Choroid plexus epithelial cell (primary cell): ENCODE measurements at regions not wholly inside any gene's neighbourhood (a gene's known extent, or its start where the extent isn't known, plus 50 kb on each side); places are given as distances from the start of the nearest gene placed in this dataset.

ENCODE experiments used
- DNase-seq: peaks from one replicate; pipeline ENCODE4 v3.0.0-alpha.2; 2010; ENCODE audit warnings: low read depth
- H3K4me3 ChIP-seq: 2 replicates; pipeline ENCODE4 v1.5.1; 2011; ENCODE audit warnings: low read depth, mild to moderate bottlenecking, control low read depth, low read length, moderate library complexity
- TF ChIP-seq, protein P1 (sequence below): conservative IDR thresholded peaks from 2 replicates; pipeline ENCODE4 v1.5.1; 2011; ENCODE audit warnings: low read depth, mild to moderate bottlenecking, control low read depth, inconsistent platforms, low read length, moderate library complexity

DNA sequence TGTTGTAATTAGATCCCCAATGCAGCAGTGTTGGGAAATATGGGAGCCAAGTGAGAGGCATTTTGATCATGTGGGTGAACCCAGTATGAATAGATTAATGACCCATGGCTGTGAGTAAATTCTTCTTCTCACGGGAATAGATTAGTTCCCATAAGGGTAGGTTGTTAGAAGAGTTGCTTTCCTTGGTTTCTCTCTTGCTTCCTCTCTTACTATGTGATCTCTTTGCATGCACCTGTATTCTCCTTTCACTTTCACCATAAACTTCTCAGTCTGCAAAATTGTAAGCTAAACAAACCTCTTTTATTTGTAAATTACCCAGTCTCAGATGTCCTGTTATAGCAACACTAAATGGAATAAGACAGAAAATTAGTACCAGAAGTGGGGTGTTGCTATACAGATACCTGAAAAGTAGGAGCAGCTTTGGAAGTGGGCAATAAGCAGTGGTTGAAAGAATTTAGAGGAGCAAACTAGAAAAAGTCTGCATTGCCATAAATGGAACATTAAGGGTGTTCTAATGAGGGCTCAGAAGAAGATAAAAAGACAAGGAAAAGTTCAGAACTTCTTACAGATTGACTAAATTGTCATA is 1090.0 kb upstream of the ARRDC3 start:
- TF ChIP-seq, protein P1, sequence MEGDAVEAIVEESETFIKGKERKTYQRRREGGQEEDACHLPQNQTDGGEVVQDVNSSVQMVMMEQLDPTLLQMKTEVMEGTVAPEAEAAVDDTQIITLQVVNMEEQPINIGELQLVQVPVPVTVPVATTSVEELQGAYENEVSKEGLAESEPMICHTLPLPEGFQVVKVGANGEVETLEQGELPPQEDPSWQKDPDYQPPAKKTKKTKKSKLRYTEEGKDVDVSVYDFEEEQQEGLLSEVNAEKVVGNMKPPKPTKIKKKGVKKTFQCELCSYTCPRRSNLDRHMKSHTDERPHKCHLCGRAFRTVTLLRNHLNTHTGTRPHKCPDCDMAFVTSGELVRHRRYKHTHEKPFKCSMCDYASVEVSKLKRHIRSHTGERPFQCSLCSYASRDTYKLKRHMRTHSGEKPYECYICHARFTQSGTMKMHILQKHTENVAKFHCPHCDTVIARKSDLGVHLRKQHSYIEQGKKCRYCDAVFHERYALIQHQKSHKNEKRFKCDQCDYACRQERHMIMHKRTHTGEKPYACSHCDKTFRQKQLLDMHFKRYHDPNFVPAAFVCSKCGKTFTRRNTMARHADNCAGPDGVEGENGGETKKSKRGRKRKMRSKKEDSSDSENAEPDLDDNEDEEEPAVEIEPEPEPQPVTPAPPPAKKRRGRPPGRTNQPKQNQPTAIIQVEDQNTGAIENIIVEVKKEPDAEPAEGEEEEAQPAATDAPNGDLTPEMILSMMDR = no peak
- no peak overlapping the region for H3K4me3 ChIP-seq
- DNase-seq = no peak

- H3K4me3 ChIP-seq = no peak overlapping the region
- TF ChIP-seq, protein P1 = no peak
- no peak for DNase-seq
These were observed 1088.7 kb upstream of the ARRDC3 start for GRCh38 chr5:92471861-92472260.

DNA sequence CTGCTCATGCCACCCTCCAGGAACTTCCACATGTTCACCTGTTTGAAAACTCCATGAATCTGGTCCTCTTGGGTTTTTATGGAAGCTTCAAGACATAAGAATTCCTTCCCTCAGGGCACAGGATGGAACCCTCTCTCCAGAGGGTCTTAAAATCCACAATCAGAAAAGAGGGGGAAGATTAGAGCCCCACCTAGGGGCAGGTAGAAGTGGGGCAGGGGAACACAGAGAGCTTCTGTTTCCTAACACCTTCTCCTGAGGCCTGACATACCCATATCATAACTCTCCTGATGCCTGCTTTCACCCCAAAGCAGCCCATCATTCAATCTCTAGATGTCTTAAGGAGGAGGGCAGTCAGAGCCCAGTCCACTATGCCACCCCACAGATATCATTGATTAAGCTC is 1087.7 kb upstream of the ARRDC3 start:
- no peak overlapping the region for H3K4me3 ChIP-seq
- TF ChIP-seq, protein P1 = peak; percentile 7
- DNase-seq = no peak

DNA sequence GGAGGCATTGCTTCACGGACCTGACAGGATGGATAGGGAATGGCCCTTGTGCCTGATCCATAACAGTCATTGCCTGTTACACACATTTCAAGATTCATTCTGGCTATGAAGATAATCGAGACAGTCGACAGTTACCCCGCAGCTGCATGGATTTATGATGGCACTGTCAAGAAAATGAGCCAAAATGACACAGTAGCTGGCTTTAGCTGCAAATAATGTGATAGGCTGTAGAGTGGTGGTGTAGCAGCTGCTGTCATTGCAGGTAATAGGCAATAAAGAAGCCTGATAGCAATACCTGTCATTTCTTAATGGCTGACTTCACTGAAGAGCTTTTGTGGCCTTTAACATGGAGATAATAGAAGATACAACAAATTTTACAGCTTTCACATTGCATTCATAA is 1085.2 kb upstream of the ARRDC3 start:
- DNase-seq = no peak
- TF ChIP-seq, protein P1 = no peak
- H3K4me3 ChIP-seq = no peak overlapping the region

GRCh38 chr5:92467695-92468094 is 1084.6 kb upstream of the ARRDC3 start:
- H3K4me3 ChIP-seq = no peak overlapping the region
- TF ChIP-seq, protein P1 = no peak
- DNase-seq = no peak

- TF ChIP-seq, protein P1 = no peak
- no peak overlapping the region for H3K4me3 ChIP-seq
These were observed 1077.4 kb upstream of the ARRDC3 start for GRCh38 chr5:92460505-92460904.

GRCh38 chr5:92459654-92460053 is 1076.5 kb upstream of the ARRDC3 start:
- TF ChIP-seq, protein P1 = no peak
- no peak for DNase-seq
- H3K4me3 ChIP-seq = no peak overlapping the region

More at GRCh38 chr5:92460505-92460904, 1077.4 kb upstream of the ARRDC3 start:
- no peak for DNase-seq
